Peyer's patch (tissue), 4 donors: ENCODE measurements at regions not wholly inside any gene's neighbourhood (a gene's known extent, or its start where the extent isn't known, plus 50 kb on each side); places are given as distances from the start of the nearest gene placed in this dataset.
"Not testable (repeated sequence)": the region's sequence is repeated elsewhere in the genome, so short reads cannot be mapped to it uniquely, and the experiment has no call there.

Experiments used
- DNase-seq, 3 donors: peaks; one replicate each; pipeline ENCODE4 v3.0.0-alpha.2; 2017 to 2019
- H3K27ac ChIP-seq, 4 donors: fragments of 200-600 bp; sonication (generic); one replicate each; pipeline ENCODE4 v1.5.1; 2016 to 2019
- H3K27me3 ChIP-seq, 2 donors: fragments of 200-600 bp; sonication (generic); one replicate each; pipeline ENCODE4 v1.5.1; 2019
- H3K36me3 ChIP-seq, 3 donors: fragments of 200-600 bp; sonication (generic); one replicate each; pipeline ENCODE4 v1.5.1; 2016 to 2019
- H3K4me1 ChIP-seq, 4 donors: fragments of 200-600 bp; sonication (generic); one replicate each; pipeline ENCODE4 v1.5.1; 2016 to 2019
- H3K4me3 ChIP-seq, 4 donors: fragments of 200-600 bp; sonication (generic); 1 replicate in 3 of 4; 2 replicates in 1 of 4; pipeline ENCODE4 v1.5.1; 2016 to 2019; ENCODE audit warnings: mild to moderate bottlenecking in 1 of 4
- H3K9me3 ChIP-seq, 4 donors: fragments of 200-600 bp; sonication (generic); one replicate each; pipeline ENCODE4 v1.5.1; 2016 to 2019; ENCODE audit warnings: mild to moderate bottlenecking in 1 of 4
- CTCF ChIP-seq, 6 experiments: fragments of 450-650 bp in 4 of 6; fragments of 200-600 bp in 2 of 6; sonication (generic) in 1 of 6; IDR thresholded peaks; one replicate each; pipeline ENCODE4 v1.5.1; 2017 to 2019; ENCODE audit warnings: antibody characterized with exemption in 6 of 6, mild to moderate bottlenecking in 3 of 6, moderate library complexity in 1 of 6
- POLR2A ChIP-seq, 2 donors: fragments of 450-650 bp; IDR thresholded peaks; one replicate each; pipeline ENCODE4 v1.5.1; 2017; ENCODE audit warnings: antibody characterized with exemption in 2 of 2, mild to moderate bottlenecking in 2 of 2, moderate library complexity in 2 of 2

GRCh38 chrX:45622042-45622423 is 421.4 kb upstream of the DIPK2B start:
- Histone ChIP-seq H3K27ac (no peak overlapping the region), H3K4me1 (no peaks in the 10 kb centered on the region), H3K27me3 (no peaks in the 10 kb centered on the region), H3K9me3 (no peaks in the 10 kb centered on the region), H3K4me3 (no peak overlapping the region), H3K36me3 (no peaks in the 10 kb centered on the region)
- TF ChIP-seq CTCF (IDR thresholded peaks at IDR 0.05) (no peak), POLR2A (IDR thresholded peaks at IDR 0.05) (no peak)
- DNase-seq: no peak

- TF ChIP-seq CTCF (IDR thresholded peaks at IDR 0.05) (no peak), POLR2A (IDR thresholded peaks at IDR 0.05) (no peak)
- Histone ChIP-seq H3K27ac (no peak overlapping the region), H3K27me3 (no peaks in the 10 kb centered on the region), H3K9me3 (no peaks in the 10 kb centered on the region), H3K4me1 (no peaks in the 10 kb centered on the region), H3K4me3 (no peak overlapping the region), H3K36me3 (no peaks in the 10 kb centered on the region)
- DNase-seq: no peak
These were observed 420.8 kb upstream of the DIPK2B start for GRCh38 chrX:45621376-45622041.

- Histone ChIP-seq H3K4me1 (no peaks in the 10 kb centered on the region), H3K9me3 (no peaks in the 10 kb centered on the region)
- TF ChIP-seq CTCF (IDR thresholded peaks at IDR 0.05): no peak
- TF ChIP-seq POLR2A (IDR thresholded peaks at IDR 0.05): no peak
These were observed 418.6 kb upstream of the DIPK2B start for GRCh38 chrX:45619290-45619689.

GRCh38 chrX:45615591-45615990 is 414.9 kb upstream of the DIPK2B start:
- not testable (repeated sequence) for DNase-seq, H3K9me3 ChIP-seq, H3K36me3 ChIP-seq, H3K4me3 ChIP-seq, H3K27me3 ChIP-seq, H3K27ac ChIP-seq, H3K4me1 ChIP-seq

More at GRCh38 chrX:45619290-45619689, 418.6 kb upstream of the DIPK2B start:
- no peak overlapping the region for H3K27ac ChIP-seq
- no peak for DNase-seq
- no peak overlapping the region for H3K4me3 ChIP-seq
- no peaks in the 10 kb centered on the region for H3K36me3 ChIP-seq
- no peaks in the 10 kb centered on the region for H3K27me3 ChIP-seq

GRCh38 chrX:45614853-45615252 is 414.2 kb upstream of the DIPK2B start:
- Histone ChIP-seq H3K4me3 (no peak overlapping the region), H3K36me3 (no peaks in the 10 kb centered on the region), H3K27ac (no peak overlapping the region), H3K9me3 (peaks cover 0 to 2% (median 0%) of the 10 kb centered on the region in 4 donors), H3K4me1 (no peaks in the 10 kb centered on the region), H3K27me3 (no peaks in the 10 kb centered on the region)
- TF ChIP-seq CTCF (IDR thresholded peaks at IDR 0.05): no peak
- no peak for TF ChIP-seq POLR2A (IDR thresholded peaks at IDR 0.05)
- no peak for DNase-seq

DNA sequence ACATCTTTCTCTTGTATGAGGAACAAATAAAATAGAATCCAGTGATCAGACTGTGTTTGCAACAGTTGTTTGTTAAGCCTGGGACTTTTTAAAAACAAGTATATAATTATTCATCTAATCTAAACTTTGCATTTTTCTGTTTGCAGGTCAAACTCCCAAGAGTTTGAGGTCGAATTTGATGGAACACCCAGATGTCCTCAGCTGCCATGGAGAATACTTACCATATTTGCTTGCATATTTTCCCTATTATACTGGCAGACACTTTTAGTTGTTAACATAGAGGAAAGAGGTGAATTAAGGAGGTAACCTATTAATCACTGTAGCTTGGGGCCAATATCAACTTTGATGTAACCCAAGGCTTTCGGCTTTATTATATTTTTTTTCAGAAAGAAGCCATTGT is 401.5 kb upstream of the DIPK2B start:
- Histone ChIP-seq H3K9me3 (no peaks in the 10 kb centered on the region), H3K36me3 (no peaks in the 10 kb centered on the region), H3K4me3 (no peak overlapping the region), H3K27me3 (no peaks in the 10 kb centered on the region), H3K4me1 (no peaks in the 10 kb centered on the region), H3K27ac (no peak overlapping the region)
- TF ChIP-seq POLR2A (IDR thresholded peaks at IDR 0.05) (no peak), CTCF (IDR thresholded peaks at IDR 0.05) (no peak)
- DNase-seq: no peak
